ENCODE measurements at regions not wholly inside any gene's neighbourhood (a gene's known extent, or its start where the extent isn't known, plus 50 kb on each side); places are given as distances from the start of the nearest gene placed in this dataset.

DNA sequence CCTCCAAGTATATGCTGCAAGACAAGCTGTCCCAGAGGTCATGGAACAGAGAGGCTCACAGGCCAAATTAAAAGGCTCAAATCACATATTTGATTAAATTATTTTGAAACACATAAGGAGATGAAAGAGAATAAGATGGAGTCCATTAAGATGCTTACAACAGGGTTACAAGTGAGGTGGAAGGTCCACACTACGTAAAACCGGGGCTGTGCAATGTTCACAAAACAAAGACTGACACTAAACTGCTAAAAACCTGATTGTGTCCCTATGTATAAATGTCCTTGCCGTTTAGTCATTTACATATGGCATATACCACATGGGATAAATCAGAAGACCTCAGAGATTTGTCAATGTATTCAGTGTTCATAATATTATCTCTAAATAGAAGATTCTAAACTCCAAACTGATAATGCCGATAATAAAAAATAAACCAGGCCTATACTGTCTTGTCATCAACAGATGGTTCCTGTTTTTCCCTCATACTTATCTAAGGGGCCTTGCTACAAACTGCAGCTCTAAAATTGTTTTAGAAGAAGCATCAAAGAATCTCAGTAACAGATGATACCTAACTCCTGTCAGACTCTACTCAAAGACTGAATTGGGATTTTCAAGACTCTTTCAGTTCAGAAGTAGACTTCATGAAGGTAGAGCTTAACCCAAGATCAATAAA is 51.8 kb upstream of the RIPOR2 start:
- no peak for DNase-seq

DNA sequence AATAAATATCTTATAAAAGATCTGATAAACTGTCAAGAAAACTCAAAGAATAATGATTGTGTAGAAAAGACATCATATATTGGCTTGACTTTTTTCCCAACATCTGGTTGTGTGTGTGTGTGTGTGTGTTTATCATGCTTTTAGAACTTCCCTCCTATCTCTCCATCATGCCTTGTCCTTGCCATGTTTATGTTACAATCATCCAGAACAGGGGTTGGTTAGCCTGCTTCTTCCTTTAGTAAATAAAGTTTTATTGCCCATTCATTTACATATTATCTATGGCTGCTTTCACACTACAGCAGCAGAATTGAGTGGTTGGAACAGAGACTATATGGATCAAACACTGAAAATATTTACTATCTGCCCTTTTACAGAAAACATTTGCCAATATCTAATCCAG is 52.8 kb upstream of the RIPOR2 start:
- no peak for DNase-seq

- no peak for DNase-seq
These were observed 54.6 kb upstream of the RIPOR2 start for GRCh38 chr6:24990236-24990845.

DNA sequence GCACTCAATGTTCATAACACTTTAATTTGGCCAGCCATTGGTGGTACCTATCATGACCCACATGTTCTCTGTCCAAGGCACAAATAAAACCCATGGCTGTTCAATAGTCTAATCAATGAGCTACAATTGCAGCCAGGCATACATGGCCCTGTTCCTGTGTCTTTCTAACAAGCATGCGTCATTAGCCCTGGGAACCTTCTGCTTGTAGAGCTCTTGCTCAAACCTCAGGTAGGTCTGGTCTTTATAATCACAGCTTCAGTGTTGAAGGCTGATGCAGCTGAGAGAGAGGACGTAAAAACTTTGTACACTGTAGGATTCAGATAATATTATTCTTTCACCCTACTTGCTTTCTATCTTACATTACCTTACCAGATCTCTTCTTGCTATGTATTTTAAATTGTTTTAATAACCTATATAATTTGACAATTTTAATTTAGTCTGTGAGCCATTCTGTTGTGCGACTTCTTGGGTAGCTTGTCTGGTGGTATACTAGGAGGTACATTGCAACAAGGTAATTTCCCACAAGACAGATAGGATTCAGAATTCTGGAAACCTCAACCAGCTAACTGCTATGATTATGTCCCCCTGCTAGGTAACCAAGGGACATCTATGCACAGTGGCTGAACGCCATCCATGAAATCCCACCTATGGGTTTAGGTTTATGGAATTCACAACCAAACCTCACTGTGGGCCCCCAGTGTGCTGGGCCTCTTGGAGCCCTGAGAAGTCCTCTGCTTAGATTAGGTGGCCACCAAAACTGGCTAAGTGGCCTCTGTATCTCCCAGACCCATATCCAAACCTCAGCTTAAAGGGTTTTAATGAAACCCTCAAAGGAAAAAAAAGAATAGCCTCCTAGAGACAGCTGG is 55.4 kb upstream of the RIPOR2 start:
- no peak for DNase-seq

GRCh38 chr6:24991810-24992467 is 56.2 kb upstream of the RIPOR2 start:
- peak; percentile 76 for DNase-seq

DNA sequence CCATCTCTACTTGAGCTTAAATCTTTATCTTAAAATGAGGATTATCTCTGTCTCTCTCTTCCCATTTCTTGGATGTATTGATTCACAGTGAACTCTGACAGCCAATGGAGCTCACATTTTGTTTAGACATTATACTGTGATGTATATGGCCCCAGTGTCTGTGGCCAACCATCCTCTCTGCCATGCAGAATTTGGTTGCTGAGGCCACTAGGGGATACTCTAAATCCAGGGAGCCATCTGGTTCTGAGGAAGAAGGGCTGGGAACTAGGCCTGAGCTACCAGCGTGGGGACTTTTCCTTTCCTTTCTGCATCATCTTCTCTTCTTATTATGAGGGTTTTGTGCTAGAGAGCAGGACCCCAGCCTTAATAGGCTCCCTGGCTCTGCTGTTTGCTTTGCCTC is 59.1 kb upstream of the RIPOR2 start:
- DNase-seq, result no peak

DNA sequence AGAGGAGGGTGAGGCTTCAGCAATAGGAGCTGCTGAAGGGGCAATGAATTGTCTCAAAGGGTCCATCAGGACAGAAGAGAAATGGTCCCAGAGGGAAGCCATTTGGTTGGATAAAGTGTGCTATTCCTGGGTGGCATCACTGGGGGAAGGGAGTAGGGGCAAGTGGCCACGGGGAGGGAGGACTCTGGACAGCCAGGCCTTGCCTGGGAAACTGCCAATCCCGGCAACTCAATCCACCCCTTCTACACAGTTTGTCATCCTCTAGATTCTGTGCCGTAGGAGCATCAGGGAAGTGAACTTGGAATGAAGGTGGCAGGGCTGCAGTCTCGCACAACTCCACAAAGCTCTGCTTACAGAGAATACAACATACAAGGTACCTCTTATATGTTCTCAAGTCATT is 59.5 kb upstream of the RIPOR2 start:
- DNase-seq, result no peak

- no peak for DNase-seq
These were observed 60.6 kb upstream of the RIPOR2 start for GRCh38 chr6:24996269-24996836.

GRCh38 chr6:24997231-24997630 is 61.5 kb upstream of the RIPOR2 start:
- DNase-seq, result no peak

DNA sequence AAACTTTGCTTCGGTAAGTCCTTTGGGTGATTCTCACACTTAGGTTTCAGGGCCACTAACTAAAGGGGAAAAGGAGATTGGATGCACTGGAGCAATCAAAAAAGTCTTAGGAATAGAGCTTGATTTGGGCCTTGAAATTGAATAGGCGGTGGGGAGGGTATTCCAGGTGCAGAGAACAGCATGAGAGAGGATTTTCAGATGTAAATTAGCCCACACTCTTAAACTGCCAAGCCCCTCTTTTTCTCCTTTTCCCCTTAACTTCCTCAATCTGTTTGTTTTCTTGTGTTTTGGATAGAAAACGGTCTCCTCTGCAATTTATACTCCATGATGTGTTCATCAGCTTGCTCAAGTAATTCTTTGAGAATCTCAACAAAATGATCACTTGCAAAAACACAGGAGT is 62.1 kb upstream of the RIPOR2 start:
- DNase-seq, result no peak

DNA sequence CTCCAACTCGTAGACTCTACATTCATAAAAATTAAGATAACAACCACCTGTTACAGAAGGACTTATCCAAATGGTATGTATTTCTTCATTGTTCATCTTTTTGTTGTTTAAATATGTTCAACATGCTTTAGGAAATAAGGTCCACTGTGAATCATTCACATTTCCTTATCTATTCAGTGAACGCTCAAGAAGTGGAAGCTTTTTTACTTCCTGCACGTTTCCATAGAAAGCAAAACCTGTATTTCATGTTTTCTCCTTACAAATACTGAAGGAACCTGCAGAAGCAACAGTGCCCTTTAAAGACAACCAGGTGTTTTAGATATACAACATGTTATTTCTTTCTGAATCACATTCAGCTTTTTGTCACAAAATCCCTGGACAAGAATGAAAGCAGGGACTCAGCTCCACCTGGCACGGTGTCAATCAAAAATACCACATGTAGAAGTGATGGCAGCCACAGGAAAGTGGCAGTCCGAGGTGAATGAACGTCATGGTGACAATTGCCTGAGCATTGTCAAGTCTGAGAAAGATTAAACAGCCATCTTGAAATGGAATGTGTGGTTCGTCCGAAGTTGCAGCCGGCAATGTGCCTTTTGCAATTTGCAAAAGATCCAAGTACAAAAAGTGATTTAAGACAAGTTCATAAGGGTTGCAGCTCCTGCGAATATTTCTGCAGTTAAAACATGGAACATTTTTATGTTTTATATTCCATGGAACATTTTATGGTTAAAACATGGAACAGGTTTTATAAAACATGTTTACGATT is 66.7 kb upstream of the RIPOR2 start:
- no peak for DNase-seq

- no peak for DNase-seq
These were observed 68.6 kb upstream of the RIPOR2 start for GRCh38 chr6:25004357-25004756.

GRCh38 chr6:25005010-25005409 is 69.2 kb upstream of the RIPOR2 start:
- DNase-seq, result no peak

- DNase-seq, result no peak
These were observed 70.3 kb upstream of the RIPOR2 start for GRCh38 chr6:25006075-25006474.

DNA sequence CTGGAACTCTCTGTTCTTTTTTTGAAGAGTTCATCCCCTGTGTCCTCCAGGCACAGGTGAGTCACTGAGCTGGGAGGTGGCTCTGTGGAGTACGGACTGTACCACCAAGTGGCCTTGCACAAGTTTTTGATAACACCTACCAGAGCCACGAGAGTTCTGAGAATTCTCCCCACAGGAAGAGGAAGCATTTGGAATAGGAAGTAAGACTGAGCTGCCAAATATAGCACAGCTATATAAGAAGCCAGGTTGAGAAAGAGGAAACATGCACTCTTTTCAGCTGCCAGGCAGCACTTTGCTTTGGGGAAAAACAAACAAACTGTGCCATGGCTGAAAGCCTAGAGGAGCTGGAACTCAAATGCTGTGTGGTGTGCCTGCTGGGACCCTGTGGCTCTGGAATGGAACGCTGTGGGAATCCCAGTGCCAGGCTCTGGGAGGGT is 70.8 kb upstream of the RIPOR2 start:
- DNase-seq, result peak; percentile 29

DNA sequence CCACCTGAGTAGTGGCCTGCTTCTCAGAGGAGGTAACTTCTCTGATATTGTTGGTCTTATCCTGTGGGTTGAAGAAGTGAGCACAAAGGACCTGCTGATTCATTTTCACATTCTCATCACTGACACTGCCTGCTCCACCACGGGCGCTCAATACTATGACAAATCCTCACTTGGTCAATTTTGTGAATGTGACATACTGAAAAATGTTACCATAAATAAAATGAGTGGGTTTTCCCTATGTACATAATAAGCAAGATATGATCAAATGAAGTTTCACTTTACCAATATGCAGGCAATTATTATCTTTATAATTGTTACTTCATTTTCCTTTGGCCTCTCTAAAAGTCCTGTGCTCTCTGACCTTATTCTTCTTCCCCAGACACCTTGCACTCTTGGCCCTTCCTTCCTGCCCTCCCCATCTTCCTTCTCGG is 71.5 kb upstream of the RIPOR2 start:
- peak; percentile 23 for DNase-seq

DNA sequence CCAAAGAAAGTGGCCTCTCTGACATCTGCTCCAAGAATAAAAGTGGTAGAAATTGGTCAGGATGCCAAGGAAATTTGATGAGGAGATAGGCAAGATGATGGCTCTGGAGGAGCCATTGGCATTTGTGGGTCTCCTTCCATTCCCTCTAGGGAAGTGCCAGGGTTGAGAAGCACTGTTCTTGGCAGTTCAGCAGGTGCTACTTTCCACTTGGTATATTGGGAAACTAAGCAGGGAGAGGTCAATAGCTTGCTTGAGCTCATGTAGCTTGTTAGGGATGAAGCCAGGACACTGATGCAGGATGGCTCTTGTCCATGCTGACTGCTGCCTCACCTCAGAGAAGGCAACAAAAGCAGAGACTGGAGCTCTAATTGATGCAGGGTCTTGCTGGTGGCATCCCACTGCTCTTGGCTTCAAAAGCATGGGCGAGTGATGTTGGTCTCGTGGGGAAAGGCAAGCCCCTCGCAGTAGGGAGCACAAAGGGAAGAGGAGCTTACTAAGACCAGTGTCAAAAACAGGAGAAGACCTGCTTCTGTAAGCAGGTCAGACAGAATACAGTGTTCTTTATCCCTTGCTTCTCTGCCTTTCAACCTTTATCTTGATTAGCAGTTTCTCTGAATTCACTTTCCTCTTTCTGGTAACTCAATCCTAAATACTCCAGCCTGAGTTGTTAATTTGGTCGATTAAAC is 73.1 kb upstream of the RIPOR2 start:
- no peak for DNase-seq

DNA sequence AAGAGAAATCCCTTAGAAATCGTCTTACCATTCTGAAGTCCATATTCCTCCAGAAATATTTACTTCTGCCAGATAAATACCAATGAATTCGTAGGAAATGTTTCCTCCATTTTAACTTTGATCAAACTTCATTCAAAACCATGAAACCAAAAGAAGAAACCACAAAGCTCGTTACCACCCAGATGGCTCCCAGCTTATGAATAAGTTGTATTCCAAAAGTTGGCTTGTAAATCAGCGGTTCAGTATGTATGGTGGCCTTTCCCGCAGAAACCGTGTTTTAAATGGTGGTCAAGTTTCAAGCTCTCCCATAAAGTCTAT is 73.6 kb upstream of the RIPOR2 start:
- no peak for DNase-seq

- no peak for DNase-seq
These were observed 74.4 kb upstream of the RIPOR2 start for GRCh38 chr6:25010176-25010575.

GRCh38 chr6:25010902-25011625 is 75.3 kb upstream of the RIPOR2 start:
- no peak for DNase-seq

- DNase-seq, result no peak
These were observed 76.9 kb upstream of the RIPOR2 start for GRCh38 chr6:25012657-25013056.

Data from activated gamma-delta T cell treated with Interleukin-2 at 50 U/mL for 16 hours (primary cell).